ENCODE measurements at regions not wholly inside any gene's neighbourhood (a gene's known extent, or its start where the extent isn't known, plus 50 kb on each side); places are given as distances from the start of the nearest gene placed in this dataset.

DNA sequence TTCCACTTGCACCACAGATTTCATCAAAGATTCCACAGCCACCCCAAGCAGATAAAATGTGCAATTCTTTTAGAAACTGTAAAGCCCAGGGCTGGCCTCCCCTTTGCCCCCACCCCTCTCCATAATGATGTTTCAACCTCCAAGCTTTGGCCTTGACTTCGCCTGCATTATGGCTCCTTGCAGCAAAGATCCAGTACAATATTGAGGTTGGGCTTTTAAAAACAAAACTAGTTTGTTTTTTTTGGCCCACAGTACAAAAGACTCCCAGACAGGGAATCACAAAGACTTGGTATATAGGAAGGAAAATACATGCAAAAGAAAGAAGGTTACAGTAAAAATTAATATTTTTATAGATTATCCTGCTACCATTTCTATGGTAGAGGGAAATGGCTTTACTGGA, 356.5 kb upstream of the PTBP2 start:
- no peak for DNase-seq (ENCODE audit: low spot score)

DNA sequence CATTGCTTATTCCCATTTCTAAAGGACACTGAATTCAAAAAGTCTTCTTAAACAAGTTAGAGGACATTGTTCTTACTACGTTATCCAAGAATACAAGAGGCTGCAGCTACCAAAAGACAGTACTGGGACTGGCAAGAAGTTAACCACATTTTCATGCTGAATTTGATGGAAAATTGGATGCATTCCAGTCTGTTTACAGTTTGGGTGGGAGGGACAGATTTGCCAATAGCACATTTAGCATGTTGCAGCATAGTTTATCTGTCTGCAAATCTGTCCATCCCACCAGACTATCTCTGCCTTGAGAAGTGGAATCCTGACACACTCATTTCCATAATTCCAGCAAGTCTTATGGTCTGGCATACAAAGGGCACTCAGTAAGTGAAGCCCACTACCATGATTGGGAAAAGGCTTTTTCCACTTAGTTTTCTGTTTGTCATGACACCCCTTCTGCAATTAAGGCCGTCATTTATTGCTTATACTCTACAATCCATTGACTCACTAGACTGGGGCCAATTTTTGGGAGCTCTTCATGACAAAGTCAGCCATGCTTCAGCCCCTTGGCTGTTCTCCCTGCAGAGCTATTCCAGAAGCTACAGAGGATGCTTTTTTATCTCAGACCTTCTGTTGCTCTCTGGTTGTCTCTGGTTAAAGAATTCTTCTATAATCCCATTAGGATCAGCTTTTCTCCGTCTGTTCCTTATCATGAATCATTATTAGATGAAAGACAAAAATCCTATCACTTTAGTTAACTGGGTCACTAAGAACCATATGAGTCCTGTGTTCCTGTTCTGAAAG, 355.8 kb upstream of the PTBP2 start:
- DNase-seq (ENCODE audit: low spot score): no peak

- no peak for DNase-seq (ENCODE audit: low spot score)
Observed at GRCh38 chr1:96366516-96366915, 355.1 kb upstream of the PTBP2 start.

DNA sequence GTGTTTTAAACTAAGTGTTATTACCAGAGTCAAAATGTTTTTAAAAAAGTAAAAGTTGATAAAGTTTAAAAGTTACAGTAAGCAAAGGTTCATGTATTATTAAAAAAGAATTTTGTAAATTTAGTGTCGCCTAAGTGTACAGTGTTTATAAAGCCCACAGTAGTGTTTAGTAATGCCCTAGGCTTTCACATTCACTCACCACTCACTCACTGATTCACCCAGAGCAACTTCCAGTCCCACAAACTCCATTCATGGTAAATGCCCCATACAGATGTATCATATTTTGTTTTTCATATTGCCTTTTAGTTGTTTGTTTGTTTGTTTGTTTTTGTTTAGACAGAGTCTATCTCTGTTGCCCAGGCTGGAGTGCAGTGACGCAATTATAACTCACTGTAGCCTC, 353.8 kb upstream of the PTBP2 start:
- DNase-seq (ENCODE audit: low spot score): no peak

DNA sequence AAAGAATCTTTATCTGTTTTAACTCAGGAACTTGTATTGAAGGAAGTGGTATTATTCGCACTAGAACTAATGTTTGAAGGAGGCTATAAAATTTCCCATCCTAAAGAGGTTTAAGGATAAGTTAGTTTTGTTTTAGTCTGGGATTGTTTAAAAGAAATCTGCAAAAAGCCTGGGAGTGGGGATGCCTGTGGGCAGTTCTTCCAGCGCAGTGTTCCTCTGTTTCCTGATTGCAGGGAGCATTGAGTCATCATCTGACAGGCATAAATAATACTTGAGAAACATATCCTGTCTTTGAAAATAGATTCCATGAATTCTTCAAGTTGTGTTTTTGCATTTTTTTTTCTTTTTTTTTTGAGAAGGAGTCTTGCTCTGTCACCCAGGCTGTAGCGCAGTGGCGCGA, 350.8 kb upstream of the PTBP2 start:
- no peak for DNase-seq (ENCODE audit: low spot score)

GRCh38 chr1:96372881-96373280, 348.7 kb upstream of the PTBP2 start:
- no peak for DNase-seq (ENCODE audit: low spot score)

DNA sequence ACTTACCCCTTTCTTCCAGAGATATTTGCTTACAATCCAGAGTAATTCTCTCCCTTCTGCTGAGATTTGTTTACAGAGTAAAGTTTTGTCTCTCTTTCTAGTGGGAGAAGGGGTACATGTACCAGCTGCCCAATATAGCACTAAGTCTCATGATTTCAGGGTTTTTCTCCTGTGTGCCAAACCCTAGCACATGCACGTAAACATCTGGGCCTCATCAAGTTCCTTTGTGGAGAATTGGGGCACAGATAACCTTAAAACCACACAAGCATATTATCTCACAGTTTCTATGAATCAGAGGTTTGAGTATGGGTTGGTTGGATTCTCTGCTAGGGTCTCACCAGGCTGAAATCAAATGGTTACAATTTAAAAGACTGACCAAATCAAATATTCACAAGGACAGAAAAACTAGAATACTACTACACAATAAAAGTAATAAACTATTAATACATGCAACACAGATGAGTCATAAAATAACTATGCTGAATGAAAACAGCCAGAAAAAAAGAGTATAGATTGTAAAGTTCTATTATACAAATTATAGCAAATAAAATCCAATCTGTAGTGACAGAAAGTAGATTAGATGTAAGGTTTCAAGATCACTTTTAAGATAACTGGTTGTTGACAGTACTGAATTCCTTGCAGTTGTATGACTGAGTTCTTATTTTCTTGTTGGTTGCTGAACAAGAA, 347.4 kb upstream of the PTBP2 start:
- DNase-seq (ENCODE audit: low spot score): no peak

- DNase-seq (ENCODE audit: low spot score): no peak
Observed at GRCh38 chr1:96376846-96377245, 344.7 kb upstream of the PTBP2 start.

- DNase-seq (ENCODE audit: low spot score): no peak
Observed at GRCh38 chr1:96384611-96385010, 337.0 kb upstream of the PTBP2 start.

DNA sequence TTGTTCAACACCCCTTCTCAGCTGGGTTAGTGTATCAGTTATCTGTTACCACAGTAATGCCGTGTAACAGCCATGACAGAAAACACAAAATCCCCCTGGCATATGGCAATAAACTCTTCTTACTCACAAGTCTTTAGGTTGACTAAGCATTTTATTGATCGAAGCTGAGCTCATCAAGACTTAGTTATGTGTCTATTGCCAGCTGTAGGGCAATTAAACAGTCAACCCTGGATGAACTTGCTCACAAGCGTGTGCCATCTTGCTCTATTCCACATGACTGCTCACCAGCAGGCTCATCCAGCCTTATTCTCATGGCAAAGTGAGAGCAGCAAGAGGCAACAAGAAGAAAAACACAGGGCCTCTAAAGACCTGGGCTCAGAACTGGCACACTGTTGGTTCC, 333.8 kb upstream of the PTBP2 start:
- DNase-seq (ENCODE audit: low spot score): no peak

DNA sequence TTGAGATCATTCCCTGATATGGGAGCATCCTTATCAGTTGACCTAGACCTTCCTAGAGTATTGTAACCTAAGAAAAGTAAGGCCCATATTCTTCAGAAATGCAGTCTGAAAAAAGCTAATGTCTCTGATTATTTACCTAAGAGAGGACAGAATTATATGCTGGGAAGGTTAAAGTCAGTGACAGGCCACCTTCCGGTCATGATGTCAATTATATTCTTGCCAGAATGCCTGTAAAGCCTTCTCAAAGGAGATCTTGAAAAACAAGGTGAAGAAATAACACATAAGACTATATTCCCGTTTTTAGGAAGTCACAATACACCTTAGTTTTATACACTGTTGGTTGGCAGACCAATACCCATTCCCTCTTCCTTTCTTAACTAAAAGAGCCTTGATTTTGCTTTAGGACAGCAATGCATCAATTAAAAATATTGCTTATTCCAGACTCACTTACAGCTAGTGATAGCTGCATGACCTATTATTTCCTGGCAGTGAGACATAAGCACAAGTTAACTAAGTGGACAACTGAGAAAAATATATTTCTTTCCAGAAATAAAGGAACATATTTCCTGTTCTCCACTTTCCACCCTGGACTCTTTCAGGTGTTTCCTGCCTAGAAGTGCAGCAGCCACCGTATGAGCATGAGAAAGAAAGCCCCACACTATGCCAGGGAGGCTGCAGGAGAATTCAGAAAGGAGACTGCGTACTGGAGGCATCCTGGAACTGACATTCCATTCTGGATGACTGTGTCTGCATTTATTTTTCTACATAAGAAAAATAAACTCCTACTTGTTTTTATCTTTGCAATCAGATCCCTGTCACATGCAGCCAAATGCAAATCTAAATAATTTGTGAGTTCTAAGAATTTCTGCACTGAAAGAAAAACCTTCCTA, 332.9 kb upstream of the PTBP2 start:
- DNase-seq (ENCODE audit: low spot score): no peak

- no peak for DNase-seq (ENCODE audit: low spot score)
Observed at GRCh38 chr1:96400089-96400488, 321.5 kb upstream of the PTBP2 start.

DNA sequence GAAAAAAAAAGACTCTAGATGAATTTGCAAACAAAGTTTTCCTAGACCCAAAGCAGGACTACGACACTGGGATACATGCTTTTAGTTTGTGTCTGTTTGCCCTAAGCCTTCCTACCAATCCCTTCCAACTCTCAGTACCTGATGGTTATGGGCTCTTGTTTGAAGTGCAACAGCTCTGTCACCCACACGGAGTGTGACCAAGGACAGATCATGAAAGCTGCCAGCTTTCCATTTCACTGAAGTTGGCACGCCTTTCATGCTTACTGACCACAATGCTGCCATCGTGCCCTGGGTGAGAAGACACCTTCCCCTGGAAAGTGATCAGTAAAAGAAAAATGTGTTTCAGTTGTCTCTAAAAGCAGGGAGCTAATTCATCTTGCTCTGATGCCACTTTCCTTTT, 312.5 kb upstream of the PTBP2 start:
- no peak for DNase-seq (ENCODE audit: low spot score)

DNA sequence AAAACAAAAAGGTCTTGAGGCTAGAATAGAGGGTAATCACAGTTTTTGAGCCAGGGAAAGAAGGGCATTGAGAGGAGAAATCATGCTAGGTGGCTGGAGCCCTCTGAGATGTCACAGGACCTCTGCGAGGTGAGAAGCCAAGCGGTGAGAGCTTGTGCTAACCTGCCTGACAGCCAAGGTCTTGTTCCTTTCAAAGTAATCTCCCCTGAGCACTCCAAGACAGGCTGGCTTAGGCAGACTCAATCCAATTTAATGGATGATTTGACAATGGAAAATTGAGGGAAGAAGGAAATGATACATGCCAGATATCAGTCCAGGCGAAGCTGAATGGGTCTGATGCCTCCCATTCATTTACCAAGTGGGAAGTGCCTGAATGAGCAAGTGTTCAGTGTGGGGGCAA, 311.9 kb upstream of the PTBP2 start:
- DNase-seq (ENCODE audit: low spot score): no peak

GRCh38 chr1:96411006-96411405, 310.6 kb upstream of the PTBP2 start:
- DNase-seq (ENCODE audit: low spot score): no peak

DNA sequence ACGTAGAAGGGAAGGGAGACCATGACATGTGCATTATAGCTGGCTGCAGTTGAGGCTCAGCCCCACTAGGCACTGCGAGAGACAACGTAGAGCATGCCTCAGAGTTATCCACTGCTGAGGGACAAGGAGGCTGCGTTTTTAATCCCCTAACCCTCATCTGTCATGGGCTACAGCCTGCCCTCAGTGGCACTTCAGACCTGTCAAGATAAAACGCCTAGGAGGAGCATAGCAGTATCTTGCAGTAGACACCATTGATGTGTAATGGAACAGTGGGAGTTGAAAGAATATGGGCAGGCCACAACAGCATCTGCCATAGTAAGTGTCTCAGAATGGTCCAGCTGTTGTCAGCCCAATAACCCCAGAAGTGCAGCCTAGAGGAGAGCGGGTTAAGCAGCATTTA, 307.0 kb upstream of the PTBP2 start:
- DNase-seq (ENCODE audit: low spot score): no peak

DNA sequence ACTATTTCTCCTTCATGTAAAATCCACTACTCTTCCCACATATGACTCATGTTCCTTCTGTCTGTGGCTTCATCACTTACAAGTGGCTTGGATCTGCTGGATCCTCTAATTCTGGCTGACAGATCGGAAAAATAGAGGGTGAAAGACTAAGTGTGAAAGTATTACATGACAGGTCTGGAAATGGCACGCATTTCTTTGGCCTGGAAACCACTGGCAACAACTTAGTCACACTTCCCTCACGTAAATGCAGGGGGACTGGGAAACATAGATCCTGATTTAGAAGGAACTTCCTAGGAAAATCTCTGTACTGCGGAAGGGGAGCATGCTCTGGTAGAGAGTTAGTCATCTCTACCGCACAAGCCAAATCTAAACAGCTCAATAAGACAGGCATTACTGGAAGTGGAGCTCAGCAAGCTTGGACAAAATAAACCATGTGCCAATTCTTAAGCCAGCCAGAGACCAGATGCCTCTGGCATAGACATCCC, 305.4 kb upstream of the PTBP2 start:
- DNase-seq (ENCODE audit: low spot score): no peak

- no peak for DNase-seq (ENCODE audit: low spot score)
Observed at GRCh38 chr1:96416701-96417444, 304.7 kb upstream of the PTBP2 start.

GRCh38 chr1:96418969-96419368, 302.6 kb upstream of the PTBP2 start:
- DNase-seq (ENCODE audit: low spot score): no peak

- DNase-seq (ENCODE audit: low spot score): no peak
Observed at GRCh38 chr1:96424877-96425276, 296.7 kb upstream of the PTBP2 start.

- no peak for DNase-seq (ENCODE audit: low spot score)
Observed at GRCh38 chr1:96425382-96426129, 296.0 kb upstream of the PTBP2 start.

Data from iPS-NIHi11 (cell line).